ENCODE measurements at regions not wholly inside any gene's neighbourhood (a gene's known extent, or its start where the extent isn't known, plus 50 kb on each side); places are given as distances from the start of the nearest gene placed in this dataset.
"Not testable (repeated sequence)": the region's sequence is repeated elsewhere in the genome, so short reads cannot be mapped to it uniquely, and the experiment has no call there.

- no peak for DNase-seq
These were observed 200.8 kb downstream of the MAT2B start for GRCh38 chr5:163706053-163706771.

GRCh38 chr5:163712011-163712410 is 206.6 kb downstream of the MAT2B start:
- no peak for DNase-seq

GRCh38 chr5:163718272-163718671 is 212.9 kb downstream of the MAT2B start:
- DNase-seq, result no peak

- no peak for DNase-seq
These were observed 218.9 kb downstream of the MAT2B start for GRCh38 chr5:163724305-163724704.

GRCh38 chr5:163727028-163727427 is 221.6 kb downstream of the MAT2B start:
- DNase-seq, result no peak

GRCh38 chr5:163730206-163730756 is 224.9 kb downstream of the MAT2B start:
- no peak for DNase-seq

GRCh38 chr5:163731256-163731655 is 225.8 kb downstream of the MAT2B start:
- no peak for DNase-seq

GRCh38 chr5:163735069-163735468 is 229.7 kb downstream of the MAT2B start:
- DNase-seq, result no peak

- no peak for DNase-seq
These were observed 242.2 kb downstream of the MAT2B start for GRCh38 chr5:163747586-163747985.

GRCh38 chr5:163748934-163749333 is 243.5 kb downstream of the MAT2B start:
- no peak for DNase-seq

GRCh38 chr5:163750415-163750814 is 245.0 kb downstream of the MAT2B start:
- not testable (repeated sequence) for DNase-seq

- DNase-seq, result no peak
These were observed 250.1 kb downstream of the MAT2B start for GRCh38 chr5:163755505-163755904.

- no peak for DNase-seq
These were observed 250.8 kb downstream of the MAT2B start for GRCh38 chr5:163756170-163756569.

GRCh38 chr5:163757344-163757743 is 251.9 kb downstream of the MAT2B start:
- no peak for DNase-seq

- no peak for DNase-seq
These were observed 252.9 kb downstream of the MAT2B start for GRCh38 chr5:163758283-163758711.

GRCh38 chr5:163759000-163759704 is 253.7 kb downstream of the MAT2B start:
- DNase-seq, result no peak

GRCh38 chr5:163760498-163760897 is 255.1 kb downstream of the MAT2B start:
- no peak for DNase-seq

- DNase-seq, result no peak
These were observed 261.7 kb downstream of the MAT2B start for GRCh38 chr5:163766936-163767670.

GRCh38 chr5:163770625-163771024 is 265.2 kb downstream of the MAT2B start:
- DNase-seq, result no peak

GRCh38 chr5:163772241-163772640 is 266.8 kb downstream of the MAT2B start:
- DNase-seq, result no peak

GRCh38 chr5:163772644-163773043 is 267.2 kb downstream of the MAT2B start:
- DNase-seq, result no peak

GRCh38 chr5:163773226-163773625 is 267.8 kb downstream of the MAT2B start:
- no peak for DNase-seq

- no peak for DNase-seq
These were observed 284.5 kb downstream of the MAT2B start for GRCh38 chr5:163789870-163790269.

GRCh38 chr5:163790497-163790896 is 285.1 kb downstream of the MAT2B start:
- DNase-seq, result no peak
